Thyroid gland (tissue), 4 donors: ENCODE measurements at regions not wholly inside any gene's neighbourhood (a gene's known extent, or its start where the extent isn't known, plus 50 kb on each side); places are given as distances from the start of the nearest gene placed in this dataset.

ENCODE experiments used
- POLR2A ChIP-seq, 2 donors: fragments of 450-650 bp; IDR thresholded peaks; one replicate each; pipeline ENCODE4 v1.6.1; 2017; ENCODE audit warnings: antibody characterized with exemption in 2 of 2, mild to moderate bottlenecking in 2 of 2, moderate library complexity in 1 of 2
- TF ChIP-seq, protein P1 (sequence below), 6 experiments: fragments of 200-600 bp in 3 of 6; fragments of 450-650 bp in 3 of 6; sonication (generic) in 3 of 6; IDR thresholded peaks; one replicate each; pipeline ENCODE4 v1.5.1; 2016 to 2019; ENCODE audit warnings: antibody characterized with exemption in 6 of 6, mild to moderate bottlenecking in 2 of 6, inconsistent platforms in 1 of 6, moderate library complexity in 1 of 6

DNA sequence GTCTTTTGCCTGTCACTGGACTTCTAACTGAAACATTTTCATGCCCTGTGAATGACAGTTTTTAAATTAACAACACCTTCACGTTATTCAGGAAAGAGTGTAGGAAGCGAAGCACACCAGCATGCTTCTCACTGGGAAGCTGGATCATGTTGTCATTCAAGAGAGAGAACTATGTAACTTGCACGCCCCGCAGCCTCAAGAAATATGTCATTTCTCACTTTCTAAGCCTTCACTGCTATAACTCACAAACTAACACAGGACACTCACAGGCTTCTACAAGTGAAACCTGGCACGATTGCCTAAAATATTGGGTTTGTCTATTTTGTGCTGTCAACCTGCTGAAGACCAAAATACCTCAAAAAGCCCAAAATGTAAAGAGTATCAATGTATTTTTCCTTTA is 466.3 kb downstream of the EFNA5 start:
- no peak for TF ChIP-seq POLR2A (IDR thresholded peaks at IDR 0.05)
- TF ChIP-seq, protein P1, sequence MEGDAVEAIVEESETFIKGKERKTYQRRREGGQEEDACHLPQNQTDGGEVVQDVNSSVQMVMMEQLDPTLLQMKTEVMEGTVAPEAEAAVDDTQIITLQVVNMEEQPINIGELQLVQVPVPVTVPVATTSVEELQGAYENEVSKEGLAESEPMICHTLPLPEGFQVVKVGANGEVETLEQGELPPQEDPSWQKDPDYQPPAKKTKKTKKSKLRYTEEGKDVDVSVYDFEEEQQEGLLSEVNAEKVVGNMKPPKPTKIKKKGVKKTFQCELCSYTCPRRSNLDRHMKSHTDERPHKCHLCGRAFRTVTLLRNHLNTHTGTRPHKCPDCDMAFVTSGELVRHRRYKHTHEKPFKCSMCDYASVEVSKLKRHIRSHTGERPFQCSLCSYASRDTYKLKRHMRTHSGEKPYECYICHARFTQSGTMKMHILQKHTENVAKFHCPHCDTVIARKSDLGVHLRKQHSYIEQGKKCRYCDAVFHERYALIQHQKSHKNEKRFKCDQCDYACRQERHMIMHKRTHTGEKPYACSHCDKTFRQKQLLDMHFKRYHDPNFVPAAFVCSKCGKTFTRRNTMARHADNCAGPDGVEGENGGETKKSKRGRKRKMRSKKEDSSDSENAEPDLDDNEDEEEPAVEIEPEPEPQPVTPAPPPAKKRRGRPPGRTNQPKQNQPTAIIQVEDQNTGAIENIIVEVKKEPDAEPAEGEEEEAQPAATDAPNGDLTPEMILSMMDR (IDR thresholded peaks at IDR 0.05): no peak
